C4-2B (cell line): ENCODE measurements at regions not wholly inside any gene's neighbourhood (a gene's known extent, or its start where the extent isn't known, plus 50 kb on each side); places are given as distances from the start of the nearest gene placed in this dataset.
"Not testable (repeated sequence)": the region's sequence is repeated elsewhere in the genome, so short reads cannot be mapped to it uniquely, and the experiment has no call there.

Source experiments
- H3K27ac ChIP-seq: fragments of 450-650 bp; 2 replicates; pipeline ENCODE4 v1.5.1; 2017
- CTCF ChIP-seq: fragments of 450-650 bp; conservative IDR thresholded peaks from 2 replicates; pipeline ENCODE4 v1.5.1; 2017; ENCODE audit warnings: mild to moderate bottlenecking
- ZFX ChIP-seq: fragments of 450-650 bp; IDR thresholded peaks from 2 replicates; pipeline ENCODE4 v1.6.1; 2017

DNA sequence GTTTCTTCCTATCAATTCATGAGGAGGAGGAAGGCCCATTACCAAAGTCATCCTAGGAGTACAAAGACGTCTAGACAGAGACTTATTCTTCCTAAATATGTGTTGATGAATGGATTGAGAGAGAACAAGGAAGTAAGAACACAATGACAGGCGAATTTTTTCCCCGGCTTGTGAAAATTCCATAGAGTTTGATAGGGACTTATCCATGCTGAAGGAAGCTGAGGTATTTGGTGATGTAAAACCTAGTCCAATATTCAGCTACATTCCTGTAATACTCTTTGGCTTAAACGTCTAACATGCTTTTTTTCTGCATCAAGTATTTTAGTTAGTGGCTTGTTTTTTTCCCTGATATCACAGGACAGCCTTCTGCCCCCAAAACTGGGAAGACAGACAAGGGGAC lies 121.9 kb upstream of the MYT1L start:
- no peak overlapping the region for H3K27ac ChIP-seq
- TF ChIP-seq CTCF: no peak
- TF ChIP-seq ZFX: no peak

GRCh38 chr2:2451275-2451674 lies 120.2 kb upstream of the MYT1L start:
- not testable (repeated sequence) for H3K27ac ChIP-seq

DNA sequence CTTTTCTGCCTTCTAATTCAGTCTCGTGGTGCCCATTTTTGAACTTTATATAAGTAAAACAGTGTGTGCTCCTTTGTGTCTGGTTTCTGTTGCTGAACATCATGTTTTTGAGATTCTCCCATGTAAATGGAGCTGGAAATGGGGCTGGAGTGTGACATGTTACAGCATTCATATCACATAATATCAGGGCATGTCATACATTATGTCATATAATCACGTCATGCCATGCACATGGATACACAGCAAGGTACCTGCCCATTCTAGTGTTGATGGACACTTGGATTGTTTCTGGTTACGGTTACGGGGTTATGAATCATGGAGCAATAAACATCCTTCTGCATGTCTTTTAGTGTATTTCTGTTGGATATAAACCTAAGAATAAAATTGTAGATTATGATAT lies 117.1 kb upstream of the MYT1L start:
- no peak overlapping the region for H3K27ac ChIP-seq
- TF ChIP-seq ZFX (no peak), CTCF (no peak)

DNA sequence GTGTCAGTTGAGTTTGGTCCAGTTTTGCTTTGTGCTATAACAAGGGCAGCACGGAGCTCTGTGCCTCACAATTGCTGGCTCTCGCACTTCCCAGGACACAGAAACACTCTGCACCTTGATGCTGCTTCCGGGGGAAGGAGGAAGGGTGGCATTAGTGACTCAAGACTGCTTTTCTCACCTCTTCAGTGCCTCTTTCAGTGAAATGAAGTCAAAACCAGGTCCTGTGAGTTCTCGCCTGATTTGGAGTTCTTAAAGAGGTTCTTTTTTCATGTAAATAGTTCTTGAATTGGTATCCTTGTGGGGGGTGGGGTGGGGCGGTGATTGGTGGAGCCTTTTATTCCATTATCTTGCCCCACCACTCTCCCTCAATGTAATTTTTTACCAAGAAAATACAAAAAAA lies 91.5 kb upstream of the MYT1L start:
- H3K27ac ChIP-seq: no peak overlapping the region
- TF ChIP-seq ZFX (no peak), CTCF (no peak)

- no peak for TF ChIP-seq ZFX
- TF ChIP-seq CTCF: no peak
- H3K27ac ChIP-seq: no peak overlapping the region
These were observed 82.5 kb upstream of the MYT1L start for GRCh38 chr2:2413525-2413924.

GRCh38 chr2:2410987-2411386 lies 79.9 kb upstream of the MYT1L start:
- TF ChIP-seq ZFX: no peak
- TF ChIP-seq CTCF: no peak
- no peak overlapping the region for H3K27ac ChIP-seq

DNA sequence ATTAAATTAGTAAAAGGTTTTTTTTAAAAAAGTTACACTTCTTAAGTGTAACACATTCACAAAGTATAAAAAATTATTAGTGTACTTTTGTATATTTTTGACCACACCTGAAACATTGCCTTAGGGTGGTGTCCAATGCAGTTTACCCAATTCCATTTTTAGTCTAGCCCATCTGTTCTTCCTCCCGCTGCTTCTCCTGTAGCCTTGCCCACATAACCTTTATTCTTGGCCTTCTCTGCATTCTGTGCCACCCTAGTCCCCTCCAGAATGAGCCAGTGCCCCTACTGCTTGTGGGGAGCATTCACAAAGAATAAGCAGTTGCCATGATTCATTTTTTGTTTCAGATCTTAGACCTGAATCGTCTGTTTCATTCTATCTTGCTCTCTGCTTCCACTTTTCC lies 78.4 kb upstream of the MYT1L start:
- TF ChIP-seq CTCF: no peak
- TF ChIP-seq ZFX: no peak
- H3K27ac ChIP-seq: no peak overlapping the region

- no peak for TF ChIP-seq ZFX
- TF ChIP-seq CTCF: no peak
- H3K27ac ChIP-seq: no peak overlapping the region
These were observed 74.7 kb upstream of the MYT1L start for GRCh38 chr2:2405780-2406179.
